HUES48 (cell line): ENCODE measurements at regions not wholly inside any gene's neighbourhood (a gene's known extent, or its start where the extent isn't known, plus 50 kb on each side); places are given as distances from the start of the nearest gene placed in this dataset.

Experiments
- H3K27ac ChIP-seq: one replicate; pipeline ENCODE4 v1.7.0; 2013; ENCODE audit warnings: low read depth, low read length, inconsistent platforms
- H3K27me3 ChIP-seq: 2 replicates; pipeline ENCODE4 v1.6.1; 2013; ENCODE audit warnings: mild to moderate bottlenecking, low read length; ENCODE audit not compliant: control insufficient read depth, insufficient read depth
- H3K36me3 ChIP-seq: 2 replicates; pipeline ENCODE4 v1.6.1; 2013; ENCODE audit warnings: low read length; ENCODE audit not compliant: control insufficient read depth, insufficient read depth
- H3K4me1 ChIP-seq: 2 replicates; pipeline ENCODE4 v1.6.1; 2013; ENCODE audit warnings: mild to moderate bottlenecking, low read length; ENCODE audit not compliant: control insufficient read depth, insufficient read depth
- H3K4me3 ChIP-seq: 2 replicates; pipeline ENCODE4 v1.5.1; 2013; ENCODE audit warnings: mild to moderate bottlenecking, low read depth, low read length
- H3K9ac ChIP-seq: 2 replicates; pipeline ENCODE4 v1.6.1; 2013; ENCODE audit warnings: mild to moderate bottlenecking, low read depth, low read length, moderate library complexity
- H3K9me3 ChIP-seq: 2 replicates; pipeline ENCODE4 v1.6.1; 2013; ENCODE audit warnings: low read length; ENCODE audit not compliant: control insufficient read depth, insufficient read depth

DNA sequence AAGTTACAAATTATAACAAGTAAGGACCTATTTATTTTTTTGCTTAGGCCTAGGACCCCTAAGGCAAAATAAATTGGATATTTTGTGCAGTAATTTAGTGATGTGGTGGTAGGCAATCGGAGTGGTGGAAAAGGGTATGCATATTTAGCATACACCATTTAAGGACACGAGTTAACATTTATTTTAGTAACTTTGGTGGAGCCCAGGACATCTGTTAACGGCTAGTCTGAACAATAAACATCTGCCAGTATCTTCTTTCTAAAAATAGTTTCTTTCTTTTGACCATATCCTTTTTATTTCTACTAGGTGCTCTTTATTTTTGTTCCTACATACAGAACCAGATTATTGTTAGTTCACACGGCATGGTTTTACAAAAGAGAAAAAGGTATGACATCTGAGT lies 326.3 kb downstream of the CHL1 start:
- no peak overlapping the region for H3K9ac ChIP-seq
- no peaks in the 10 kb centered on the region for H3K9me3 ChIP-seq
- H3K27ac ChIP-seq, result no peak overlapping the region
- no peak overlapping the region for H3K4me3 ChIP-seq
- H3K4me1 ChIP-seq, result no peaks in the 10 kb centered on the region
- no peaks in the 10 kb centered on the region for H3K36me3 ChIP-seq
- no peaks in the 10 kb centered on the region for H3K27me3 ChIP-seq

DNA sequence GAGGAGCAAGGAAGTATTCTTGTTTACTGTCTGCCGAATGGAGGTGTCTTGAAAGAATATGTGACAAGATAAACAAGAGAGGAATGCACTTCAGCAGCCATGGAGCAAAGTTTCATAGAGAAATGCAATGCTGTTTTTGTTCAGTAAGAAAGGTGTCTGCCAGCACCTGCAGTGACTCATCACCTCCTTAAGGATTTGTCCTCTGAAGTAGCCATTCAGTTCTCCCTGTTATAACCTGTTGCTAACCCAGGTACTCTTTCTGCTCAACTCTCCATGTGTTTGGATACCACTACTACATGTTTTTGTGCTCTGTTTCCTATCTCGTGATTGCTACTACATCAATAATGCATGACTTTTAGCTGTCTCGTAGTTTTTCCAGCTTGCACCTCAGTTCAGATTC lies 328.9 kb downstream of the CHL1 start:
- no peaks in the 10 kb centered on the region for H3K36me3 ChIP-seq
- H3K4me1 ChIP-seq, result no peaks in the 10 kb centered on the region
- no peaks in the 10 kb centered on the region for H3K27me3 ChIP-seq
- H3K9me3 ChIP-seq, result no peaks in the 10 kb centered on the region
- H3K27ac ChIP-seq, result no peak overlapping the region
- H3K4me3 ChIP-seq, result no peak overlapping the region
- H3K9ac ChIP-seq, result no peak overlapping the region

DNA sequence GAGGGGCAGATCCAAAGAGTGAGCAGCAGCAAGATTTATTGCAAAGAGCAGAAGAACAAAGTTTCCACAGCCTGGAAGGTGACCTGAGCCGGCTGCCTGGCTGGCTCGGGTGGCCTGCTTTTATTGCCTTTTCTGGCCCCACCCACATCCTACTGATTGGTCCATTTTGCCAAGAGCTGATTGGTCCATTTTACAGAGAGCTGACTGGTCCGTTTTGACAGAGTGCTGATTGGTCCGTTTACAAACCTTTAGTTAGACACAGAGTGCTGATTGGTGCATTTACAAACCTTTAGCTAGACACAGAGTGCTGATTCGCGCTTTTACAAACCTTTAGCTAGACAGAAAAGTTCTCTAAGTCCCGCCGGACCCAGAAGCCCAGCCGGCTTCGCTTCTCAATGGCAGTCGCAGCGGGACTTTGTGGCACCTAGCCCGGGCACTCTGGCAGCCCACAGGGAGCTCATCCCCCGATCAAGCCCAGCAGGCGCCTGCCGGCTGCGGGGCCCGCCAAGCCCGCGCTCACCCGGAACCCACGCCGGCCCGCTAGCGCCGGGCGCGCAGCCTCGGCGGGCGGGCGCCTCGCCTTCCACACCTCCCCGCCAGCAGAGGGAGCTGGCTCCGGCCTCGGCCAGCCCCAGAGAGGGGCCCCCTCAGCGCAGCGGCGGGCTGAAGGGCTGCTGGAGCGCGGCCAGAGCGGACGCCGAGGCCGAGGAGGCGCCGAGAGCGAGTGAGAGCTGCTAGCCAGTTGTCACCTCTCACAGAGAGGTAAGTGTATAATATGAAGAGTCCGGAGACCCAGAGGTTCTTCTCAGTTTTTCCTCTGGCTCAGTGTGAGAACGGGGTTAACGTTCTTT lies 339.2 kb downstream of the CHL1 start:
- Histone ChIP-seq H3K4me3 (peak overlapping the region; percentile 59), H3K9me3 (0 out of 2 replicates have a peak, but pooled peaks cover 3% of the 10 kb centered on the region), H3K36me3 (no peaks in the 10 kb centered on the region), H3K27me3 (no peaks in the 10 kb centered on the region; the same call in 1 of the 2 replicates), H3K9ac (no peak overlapping the region), H3K27ac (no peak overlapping the region), H3K4me1 (no peaks in the 10 kb centered on the region)

DNA sequence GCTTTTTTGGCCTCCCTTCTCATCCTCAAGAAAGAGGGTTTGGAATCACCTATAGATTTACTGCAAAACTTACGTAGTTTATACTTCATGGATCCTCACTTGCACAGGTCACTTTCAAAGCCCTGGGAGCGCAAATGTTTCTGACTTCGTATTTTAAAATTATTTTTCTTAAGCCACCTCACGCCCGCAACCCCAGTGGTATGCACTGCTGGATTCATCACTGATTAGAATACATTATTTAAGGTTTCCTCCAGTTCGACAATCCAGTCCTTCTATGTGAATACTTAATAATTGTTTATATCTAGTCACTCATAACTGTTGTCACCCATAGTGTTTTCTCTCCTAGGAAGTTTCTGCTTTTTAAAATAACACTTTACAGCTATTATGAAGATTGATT lies 339.9 kb downstream of the CHL1 start:
- no peak overlapping the region for H3K27ac ChIP-seq
- H3K9me3 ChIP-seq, result 0 out of 2 replicates have a peak, but pooled peaks cover 3% of the 10 kb centered on the region
- H3K36me3 ChIP-seq, result no peaks in the 10 kb centered on the region
- peaks cover 1% of the 10 kb centered on the region; the same call in 1 of the 2 replicates for H3K4me1 ChIP-seq
- no peaks in the 10 kb centered on the region; the same call in 1 of the 2 replicates for H3K27me3 ChIP-seq
- H3K9ac ChIP-seq, result no peak overlapping the region
- peak overlapping the region; percentile 59 for H3K4me3 ChIP-seq

DNA sequence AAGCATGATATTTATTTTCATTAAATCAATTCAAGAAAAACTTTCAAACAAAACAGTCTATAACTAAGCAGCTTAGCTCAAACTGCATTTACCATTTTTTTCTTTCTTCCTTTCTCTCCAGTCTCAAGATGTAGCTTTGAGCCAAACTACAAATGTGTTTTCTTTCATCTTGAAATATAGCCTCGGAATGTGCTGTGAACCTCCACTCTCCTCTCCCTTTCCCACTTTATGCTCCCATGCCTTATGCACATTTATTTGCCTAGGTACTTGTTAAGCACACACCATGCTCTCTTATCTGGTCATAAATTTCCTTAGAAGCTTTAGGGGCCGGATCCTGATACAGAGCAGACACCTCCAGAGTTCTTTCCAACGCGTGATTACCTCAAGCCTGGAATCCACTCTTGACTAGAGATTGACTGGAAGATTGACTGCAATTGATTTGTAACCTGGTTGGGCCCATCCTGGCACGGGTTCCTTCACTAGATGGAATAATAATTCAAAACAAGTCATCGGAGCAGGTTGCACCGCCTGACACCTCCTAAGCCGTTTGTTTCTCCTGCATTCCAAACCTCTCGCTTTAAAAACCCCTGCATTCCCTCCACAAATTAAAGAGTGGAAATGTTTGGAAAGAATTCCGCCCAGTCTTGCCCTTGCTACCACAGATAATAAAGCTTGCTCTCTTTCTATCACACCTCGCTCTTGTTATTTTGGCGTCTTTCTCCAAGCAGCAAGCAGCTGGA lies 344.7 kb downstream of the CHL1 start:
- Histone ChIP-seq H3K27me3 (no peaks in the 10 kb centered on the region; the same call in 1 of the 2 replicates), H3K4me3 (no peak overlapping the region), H3K9me3 (no peaks in the 10 kb centered on the region), H3K27ac (no peak overlapping the region), H3K4me1 (peaks cover 9% of the 10 kb centered on the region; the same call in 1 of the 2 replicates), H3K36me3 (no peaks in the 10 kb centered on the region), H3K9ac (no peak overlapping the region)

DNA sequence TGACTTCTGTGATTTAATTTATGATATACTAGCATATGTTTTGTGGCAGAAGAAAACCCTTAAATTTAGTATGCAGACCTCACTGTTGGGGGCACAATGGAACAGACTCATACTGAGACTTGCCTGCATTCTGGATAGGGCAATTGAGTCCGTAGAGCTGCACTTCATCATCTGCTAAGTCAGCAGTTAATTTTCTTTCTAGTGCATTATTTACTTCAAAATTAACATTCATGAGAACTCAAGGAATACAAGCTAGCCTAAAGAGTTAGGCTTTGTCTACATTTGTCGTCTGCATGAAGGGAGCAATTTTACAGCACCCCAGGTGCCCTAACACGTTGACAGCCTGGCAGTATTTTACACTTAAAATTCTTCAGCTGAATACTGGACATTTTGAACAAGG lies 345.5 kb downstream of the CHL1 start:
- Histone ChIP-seq H3K36me3 (no peaks in the 10 kb centered on the region), H3K4me1 (peaks cover 9% of the 10 kb centered on the region; the same call in 1 of the 2 replicates), H3K4me3 (no peak overlapping the region), H3K27ac (no peak overlapping the region), H3K27me3 (no peaks in the 10 kb centered on the region), H3K9me3 (no peaks in the 10 kb centered on the region), H3K9ac (no peak overlapping the region)

DNA sequence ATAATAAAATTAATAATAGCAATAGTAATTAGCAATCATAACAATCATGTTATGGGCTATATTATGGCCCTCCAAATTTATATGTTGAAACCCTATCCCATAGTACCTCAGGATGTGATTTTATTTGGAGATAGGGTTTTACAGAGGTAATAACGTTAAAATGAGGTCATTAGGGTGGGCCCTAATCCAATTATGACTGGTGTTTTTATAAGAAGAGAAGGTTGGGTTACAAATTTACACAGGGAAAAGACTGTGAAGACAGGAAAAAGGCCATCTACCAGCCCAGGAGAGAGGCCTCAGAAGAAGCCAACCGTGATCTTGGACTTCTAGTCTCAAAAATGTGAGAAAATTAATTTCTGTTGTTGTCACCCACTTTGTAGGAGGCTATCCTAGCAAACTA lies 353.1 kb downstream of the CHL1 start:
- Histone ChIP-seq H3K9ac (no peak overlapping the region), H3K36me3 (no peaks in the 10 kb centered on the region), H3K27ac (no peak overlapping the region), H3K27me3 (no peaks in the 10 kb centered on the region), H3K4me1 (0 out of 2 replicates have a peak, but pooled peaks cover under 1% of the 10 kb centered on the region), H3K9me3 (no peaks in the 10 kb centered on the region), H3K4me3 (no peak overlapping the region)

DNA sequence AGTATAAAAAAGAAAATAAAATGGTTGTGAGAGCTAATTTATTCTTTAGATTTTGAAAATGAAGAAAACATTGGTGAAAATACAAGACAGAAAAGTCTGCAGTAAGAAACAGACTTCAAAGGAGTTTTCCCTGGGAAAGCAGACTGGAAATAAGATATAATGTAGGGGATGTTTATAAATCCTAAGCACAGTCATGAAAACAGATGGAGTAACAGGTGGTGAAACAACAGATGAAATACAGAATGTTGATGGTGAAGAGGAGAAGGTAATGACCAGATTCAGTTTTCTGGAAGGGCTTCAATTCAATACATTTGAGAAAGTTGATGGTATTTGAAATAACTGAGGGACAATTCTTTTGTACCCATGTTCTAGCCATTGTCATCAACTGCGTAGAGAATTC lies 353.9 kb downstream of the CHL1 start:
- H3K9me3 ChIP-seq, result no peaks in the 10 kb centered on the region
- no peak overlapping the region for H3K27ac ChIP-seq
- H3K9ac ChIP-seq, result no peak overlapping the region
- H3K27me3 ChIP-seq, result no peaks in the 10 kb centered on the region
- no peak overlapping the region for H3K4me3 ChIP-seq
- H3K36me3 ChIP-seq, result no peaks in the 10 kb centered on the region
- H3K4me1 ChIP-seq, result no peaks in the 10 kb centered on the region

DNA sequence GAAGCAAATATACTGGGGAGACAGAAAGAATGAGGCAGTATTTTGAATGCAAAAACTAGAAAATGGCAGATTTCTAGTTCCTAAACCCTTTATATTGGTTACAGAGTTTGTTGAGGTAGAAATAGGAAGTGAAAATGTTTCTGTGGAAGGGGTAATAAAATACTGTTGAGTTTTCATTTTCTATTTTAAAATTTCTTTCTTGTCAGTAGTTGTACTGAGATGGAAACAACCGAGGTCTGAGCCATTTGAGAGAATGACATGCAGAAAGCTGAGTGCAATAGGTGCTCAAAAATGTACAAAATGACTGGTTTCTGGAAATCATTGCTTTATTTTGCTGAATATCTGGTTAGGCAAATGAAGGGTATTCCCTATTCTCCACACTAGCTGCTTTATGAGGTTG lies 361.4 kb downstream of the CHL1 start:
- Histone ChIP-seq H3K4me1 (no peaks in the 10 kb centered on the region), H3K9me3 (no peaks in the 10 kb centered on the region), H3K27me3 (no peaks in the 10 kb centered on the region), H3K36me3 (no peaks in the 10 kb centered on the region), H3K27ac (no peak overlapping the region), H3K9ac (no peak overlapping the region), H3K4me3 (no peak overlapping the region)

DNA sequence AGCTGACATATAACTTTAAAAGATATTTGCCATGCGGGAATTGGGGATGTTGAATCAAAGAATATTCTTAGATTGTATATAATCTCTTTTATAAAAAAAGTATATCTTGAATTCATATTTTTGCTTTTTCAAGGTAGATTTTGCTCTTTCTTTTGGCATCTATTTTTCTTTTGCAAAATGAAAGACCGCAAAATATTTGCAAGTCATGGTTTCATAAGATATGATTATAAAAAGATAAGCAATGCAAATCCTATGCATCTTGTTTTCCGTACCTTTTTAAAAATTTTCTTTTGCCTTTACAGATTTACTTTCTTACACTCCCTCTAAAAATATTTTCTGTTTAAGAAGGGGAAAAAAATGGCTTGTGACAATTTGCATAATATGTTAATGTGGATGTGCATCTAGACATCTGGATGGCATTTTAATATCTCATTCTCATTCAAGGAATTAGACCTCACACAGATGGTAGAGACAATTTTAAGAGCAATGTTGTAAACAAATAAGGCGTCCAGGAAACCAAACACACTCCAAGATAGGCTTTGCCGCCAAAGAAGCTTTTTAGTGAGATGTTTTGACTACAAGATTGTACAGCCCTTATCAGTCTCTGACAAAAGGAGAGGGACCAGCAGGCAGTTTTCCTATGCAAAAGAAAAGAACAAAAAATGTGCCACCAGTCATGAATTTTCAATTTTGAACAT lies 371.1 kb downstream of the CHL1 start:
- Histone ChIP-seq H3K36me3 (no peaks in the 10 kb centered on the region), H3K4me1 (no peaks in the 10 kb centered on the region), H3K9me3 (no peaks in the 10 kb centered on the region), H3K27me3 (no peaks in the 10 kb centered on the region), H3K27ac (no peak overlapping the region), H3K9ac (no peak overlapping the region), H3K4me3 (no peak overlapping the region)
